ENCODE measurements at regions not wholly inside any gene's neighbourhood (a gene's known extent, or its start where the extent isn't known, plus 50 kb on each side); places are given as distances from the start of the nearest gene placed in this dataset.
A peak's percentile ranks its signal among the peaks of the same experiment; 100 is the strongest.

- DNase-seq: no peak
Measured at GRCh38 chr7:155203059-155203881, 94.4 kb upstream of the INSIG1 start.

GRCh38 chr7:155203882-155204691, 93.6 kb upstream of the INSIG1 start:
- DNase-seq: no peak

GRCh38 chr7:155204744-155205367, 92.8 kb upstream of the INSIG1 start:
- no peak for DNase-seq

DNA sequence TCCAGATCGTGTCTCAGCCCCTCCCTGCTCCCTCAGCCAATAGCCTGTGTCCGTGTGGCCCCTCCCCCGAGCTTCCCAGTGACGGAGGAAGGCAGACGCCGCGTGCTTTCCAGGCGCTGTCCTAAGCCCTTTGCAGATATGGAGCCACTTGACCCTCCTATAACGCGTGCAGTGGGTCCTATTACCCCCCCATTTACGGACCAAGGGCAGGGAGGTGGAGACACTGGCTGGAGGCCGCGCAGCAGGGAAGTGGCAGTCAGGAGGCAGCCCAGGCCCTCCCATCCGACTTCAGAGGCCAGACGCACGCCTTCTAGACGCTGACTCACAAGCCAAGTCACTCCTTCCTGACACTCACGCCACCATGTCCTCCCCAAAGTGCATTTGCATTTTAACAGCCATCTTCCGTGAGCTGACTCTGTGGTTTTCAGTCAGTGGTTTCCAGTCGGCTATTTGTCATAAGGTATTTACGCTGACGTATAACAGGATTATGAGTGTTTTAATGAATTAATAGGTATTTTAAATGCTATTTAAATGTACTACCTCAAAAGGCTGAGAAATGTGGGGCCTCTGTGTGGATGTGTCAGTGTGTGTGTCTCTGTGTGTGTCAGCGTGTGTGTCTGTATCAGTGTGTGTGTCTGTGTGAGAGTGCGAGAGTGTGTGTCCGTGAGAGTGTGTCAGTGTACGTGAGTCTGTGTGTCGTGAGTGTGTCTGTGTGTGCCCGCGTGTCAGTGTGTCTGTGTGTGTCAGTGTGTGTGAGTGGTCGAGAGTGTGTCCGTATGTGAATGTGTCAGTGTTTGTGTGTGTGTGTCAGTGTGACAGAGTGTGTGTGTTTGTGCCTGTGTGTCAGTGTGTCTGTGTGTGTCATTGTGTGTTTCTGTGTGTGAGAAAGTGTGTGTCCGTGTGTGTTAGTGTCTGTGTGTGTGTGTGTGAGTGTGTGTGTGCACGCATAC, 92.0 kb upstream of the INSIG1 start:
- peak; percentile 88 for DNase-seq

- DNase-seq: peak; percentile 81
Measured at GRCh38 chr7:155206318-155207020, 91.2 kb upstream of the INSIG1 start.

GRCh38 chr7:155207326-155208002, 90.2 kb upstream of the INSIG1 start:
- DNase-seq: no peak

DNA sequence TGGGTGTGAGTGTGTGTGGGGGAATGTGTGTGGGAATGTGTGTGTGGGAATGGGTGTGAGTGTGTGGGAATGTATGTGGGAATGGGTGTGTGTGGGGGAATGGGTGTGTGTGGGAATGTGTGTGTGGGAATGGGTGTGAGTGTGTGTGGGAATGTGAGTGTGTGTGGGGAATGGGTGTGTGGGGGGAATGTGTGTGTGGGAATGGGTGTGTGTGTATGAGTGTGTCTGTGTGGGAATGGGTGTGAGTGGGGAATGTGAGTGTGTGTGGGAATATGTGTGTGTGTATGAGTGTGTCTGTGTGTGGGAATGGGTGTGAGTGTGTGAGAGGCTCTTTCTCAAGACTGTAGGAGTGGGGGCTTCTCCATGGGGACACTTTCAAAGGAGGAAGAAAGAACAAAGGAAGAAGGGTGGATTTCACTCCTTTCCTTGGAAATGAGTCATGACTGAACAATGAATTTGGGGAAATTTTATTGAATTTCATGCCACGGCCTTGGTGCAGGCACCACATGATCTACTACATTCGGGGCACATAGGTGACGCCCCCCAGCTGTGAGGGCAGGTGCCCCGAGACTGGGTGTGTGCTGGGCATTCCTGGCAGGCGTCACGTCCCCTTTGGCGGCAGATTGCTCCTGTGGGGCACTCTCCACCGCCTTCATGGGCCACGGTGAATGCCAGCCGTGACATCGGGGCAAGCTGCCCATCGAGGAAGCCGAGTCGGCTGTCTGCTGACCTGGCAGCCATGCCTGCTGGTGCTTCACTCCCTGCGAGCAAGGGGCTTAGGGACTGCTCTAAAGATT, 88.8 kb upstream of the INSIG1 start:
- DNase-seq: no peak

GRCh38 chr7:155209478-155210319, 88.0 kb upstream of the INSIG1 start:
- no peak for DNase-seq

- DNase-seq: no peak
Measured at GRCh38 chr7:155210356-155210755, 87.3 kb upstream of the INSIG1 start.

- DNase-seq: no peak
Measured at GRCh38 chr7:155211173-155211572, 86.5 kb upstream of the INSIG1 start.

- DNase-seq: no peak
Measured at GRCh38 chr7:155211761-155212160, 85.9 kb upstream of the INSIG1 start.

GRCh38 chr7:155212301-155213015, 85.2 kb upstream of the INSIG1 start:
- DNase-seq: no peak

DNA sequence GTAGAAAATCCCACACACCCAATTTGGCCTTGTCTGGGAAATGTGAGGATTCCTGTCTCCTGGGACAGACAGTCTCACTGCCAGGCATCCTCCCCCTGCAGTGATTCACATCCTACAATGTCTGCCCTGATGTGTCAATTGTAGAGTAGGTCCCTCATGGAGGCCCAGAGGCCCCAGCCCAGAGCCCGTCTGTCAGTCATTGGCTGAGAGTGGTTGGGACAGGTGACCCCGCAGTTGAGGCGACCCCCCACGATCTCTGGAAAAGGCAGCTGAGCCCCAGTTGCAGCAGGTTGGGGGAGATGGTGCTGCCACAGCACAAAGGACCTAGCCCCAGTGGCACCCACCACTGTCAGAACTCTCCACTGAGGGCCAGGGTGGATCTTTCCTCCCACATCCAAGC, 84.3 kb upstream of the INSIG1 start:
- no peak for DNase-seq

DNA sequence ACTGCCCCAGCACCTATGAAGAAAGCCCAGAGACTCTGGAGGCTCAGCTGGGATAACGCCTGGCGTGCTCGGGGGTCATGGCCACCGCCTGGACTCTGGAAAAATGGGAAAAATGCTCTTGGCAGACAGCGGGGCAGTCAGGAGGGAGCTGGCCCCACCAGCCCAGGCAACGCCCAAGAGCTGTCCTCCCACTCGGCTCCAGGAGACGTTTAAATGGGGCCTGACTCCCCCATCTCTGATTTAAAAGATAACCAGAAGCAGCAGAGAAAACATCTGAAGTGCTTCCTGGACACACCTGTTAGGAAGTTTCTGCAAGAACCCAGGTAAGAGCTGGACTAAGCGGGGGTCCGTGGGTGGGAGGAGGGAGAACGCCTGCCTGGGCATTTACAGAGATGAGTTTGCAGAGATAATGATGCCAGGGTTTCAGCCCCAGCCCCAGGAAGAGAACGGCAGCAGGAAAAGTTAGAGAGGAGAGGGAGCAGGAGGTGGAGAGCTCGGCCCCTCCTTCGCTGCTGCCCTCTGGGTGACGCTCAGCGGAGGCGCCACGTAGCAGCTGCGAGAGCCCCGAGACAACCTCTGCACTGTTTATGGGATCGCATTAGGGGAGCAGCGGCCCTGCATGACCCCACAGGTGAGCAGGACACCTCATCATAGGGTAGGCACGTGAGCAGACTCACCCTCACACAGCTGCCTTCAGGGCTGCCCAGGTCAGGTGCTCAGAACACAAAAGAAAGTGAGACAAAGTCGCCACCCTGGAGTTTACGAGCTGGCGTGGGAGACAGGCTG, 83.5 kb upstream of the INSIG1 start:
- DNase-seq: no peak

GRCh38 chr7:155215576-155216325, 81.9 kb upstream of the INSIG1 start:
- DNase-seq: no peak

GRCh38 chr7:155216475-155217272, 81.0 kb upstream of the INSIG1 start:
- DNase-seq: no peak

Data from CD4-positive, alpha-beta T cell treated with Interleukin-17A for 4 hours (primary cell).